ENCODE measurements at regions not wholly inside any gene's neighbourhood (a gene's known extent, or its start where the extent isn't known, plus 50 kb on each side); places are given as distances from the start of the nearest gene placed in this dataset.

DNA sequence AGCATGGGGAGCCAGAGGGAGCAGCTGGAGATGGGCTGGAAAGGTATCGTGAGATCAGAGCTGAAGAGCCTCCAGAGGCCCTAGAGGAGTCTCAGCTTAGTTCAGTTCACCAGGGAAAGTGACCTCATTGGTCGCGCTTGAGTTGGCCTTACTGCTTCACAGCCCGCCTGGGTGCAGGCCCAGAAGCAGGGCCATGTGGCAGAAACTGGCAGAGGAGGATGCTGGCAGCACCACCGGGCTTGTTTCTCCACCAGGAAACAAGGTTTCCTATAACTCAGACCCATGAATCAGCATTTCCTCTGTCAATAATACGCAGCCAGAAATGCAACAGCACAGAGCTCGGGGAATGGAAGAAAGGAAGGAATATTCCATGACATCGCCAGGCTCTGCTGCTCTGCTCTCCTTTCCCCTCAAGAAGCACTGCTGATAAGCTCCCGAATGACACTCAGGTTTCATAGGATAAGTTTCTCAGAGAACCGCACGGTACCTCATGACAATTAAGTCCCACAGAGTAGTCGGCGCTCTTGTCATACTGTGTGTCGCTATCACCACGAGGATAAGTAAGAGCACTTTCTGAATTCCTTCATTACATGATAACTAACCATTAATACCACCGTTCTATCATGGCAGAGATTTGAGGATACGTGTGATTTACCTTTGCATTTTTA lies 147.1 kb upstream of the LPP start:
- no peak for TF ChIP-seq POLR2A (IDR thresholded peaks at IDR 0.05; ENCODE audit: low read depth, low read length)
- TF ChIP-seq, protein P1, sequence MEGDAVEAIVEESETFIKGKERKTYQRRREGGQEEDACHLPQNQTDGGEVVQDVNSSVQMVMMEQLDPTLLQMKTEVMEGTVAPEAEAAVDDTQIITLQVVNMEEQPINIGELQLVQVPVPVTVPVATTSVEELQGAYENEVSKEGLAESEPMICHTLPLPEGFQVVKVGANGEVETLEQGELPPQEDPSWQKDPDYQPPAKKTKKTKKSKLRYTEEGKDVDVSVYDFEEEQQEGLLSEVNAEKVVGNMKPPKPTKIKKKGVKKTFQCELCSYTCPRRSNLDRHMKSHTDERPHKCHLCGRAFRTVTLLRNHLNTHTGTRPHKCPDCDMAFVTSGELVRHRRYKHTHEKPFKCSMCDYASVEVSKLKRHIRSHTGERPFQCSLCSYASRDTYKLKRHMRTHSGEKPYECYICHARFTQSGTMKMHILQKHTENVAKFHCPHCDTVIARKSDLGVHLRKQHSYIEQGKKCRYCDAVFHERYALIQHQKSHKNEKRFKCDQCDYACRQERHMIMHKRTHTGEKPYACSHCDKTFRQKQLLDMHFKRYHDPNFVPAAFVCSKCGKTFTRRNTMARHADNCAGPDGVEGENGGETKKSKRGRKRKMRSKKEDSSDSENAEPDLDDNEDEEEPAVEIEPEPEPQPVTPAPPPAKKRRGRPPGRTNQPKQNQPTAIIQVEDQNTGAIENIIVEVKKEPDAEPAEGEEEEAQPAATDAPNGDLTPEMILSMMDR (IDR thresholded peaks at IDR 0.05; ENCODE audit: extremely low read depth in 1 of 2, insufficient read depth in 1 of 2, low read depth in 1 of 2, low read length in 2 of 2), result no peak
